ENCODE measurements at regions not wholly inside any gene's neighbourhood (a gene's known extent, or its start where the extent isn't known, plus 50 kb on each side); places are given as distances from the start of the nearest gene placed in this dataset.

DNA sequence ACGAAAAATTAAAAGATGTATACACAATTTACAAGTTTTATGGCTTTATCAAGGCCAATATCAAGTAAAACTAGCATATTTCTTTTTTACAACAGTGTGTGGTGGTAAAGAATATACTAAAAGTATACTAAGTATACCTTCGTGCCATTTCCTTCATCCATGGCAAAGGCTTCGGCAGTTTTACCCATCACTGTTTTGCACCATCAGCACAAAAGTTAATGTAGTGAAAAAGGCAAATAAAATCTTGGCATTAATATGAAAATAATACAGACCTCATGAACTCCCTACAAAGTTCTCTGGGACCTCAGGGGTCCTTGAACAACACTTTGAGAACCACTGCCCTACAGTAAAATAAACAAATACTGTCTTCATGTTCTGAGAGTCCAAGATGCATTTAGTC is 312.3 kb upstream of the NREP start:
- H3K27ac ChIP-seq (ENCODE audit: poor library complexity, severe bottlenecking) = no peak overlapping the region
- H3K4me1 ChIP-seq (ENCODE audit: insufficient read depth, poor library complexity, severe bottlenecking) = peaks cover 6% of the 10 kb centered on the region
- ATAC-seq (ENCODE audit: low read depth) = no peak
- no peak overlapping the region for H3K4me3 ChIP-seq (ENCODE audit: severe bottlenecking)
- H3K27me3 ChIP-seq (ENCODE audit: insufficient read depth, poor library complexity, severe bottlenecking) = no peaks in the 10 kb centered on the region
- TF ChIP-seq, protein P1, sequence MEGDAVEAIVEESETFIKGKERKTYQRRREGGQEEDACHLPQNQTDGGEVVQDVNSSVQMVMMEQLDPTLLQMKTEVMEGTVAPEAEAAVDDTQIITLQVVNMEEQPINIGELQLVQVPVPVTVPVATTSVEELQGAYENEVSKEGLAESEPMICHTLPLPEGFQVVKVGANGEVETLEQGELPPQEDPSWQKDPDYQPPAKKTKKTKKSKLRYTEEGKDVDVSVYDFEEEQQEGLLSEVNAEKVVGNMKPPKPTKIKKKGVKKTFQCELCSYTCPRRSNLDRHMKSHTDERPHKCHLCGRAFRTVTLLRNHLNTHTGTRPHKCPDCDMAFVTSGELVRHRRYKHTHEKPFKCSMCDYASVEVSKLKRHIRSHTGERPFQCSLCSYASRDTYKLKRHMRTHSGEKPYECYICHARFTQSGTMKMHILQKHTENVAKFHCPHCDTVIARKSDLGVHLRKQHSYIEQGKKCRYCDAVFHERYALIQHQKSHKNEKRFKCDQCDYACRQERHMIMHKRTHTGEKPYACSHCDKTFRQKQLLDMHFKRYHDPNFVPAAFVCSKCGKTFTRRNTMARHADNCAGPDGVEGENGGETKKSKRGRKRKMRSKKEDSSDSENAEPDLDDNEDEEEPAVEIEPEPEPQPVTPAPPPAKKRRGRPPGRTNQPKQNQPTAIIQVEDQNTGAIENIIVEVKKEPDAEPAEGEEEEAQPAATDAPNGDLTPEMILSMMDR (IDR thresholded peaks at IDR 0.05; ENCODE audit: poor library complexity, severe bottlenecking) = no peak
- no peak for DNase-seq (ENCODE audit: low spot score)
- H3K9me3 ChIP-seq (ENCODE audit: severe bottlenecking) = no peaks in the 10 kb centered on the region
- H3K36me3 ChIP-seq (ENCODE audit: low read depth) = no peaks in the 10 kb centered on the region

DNA sequence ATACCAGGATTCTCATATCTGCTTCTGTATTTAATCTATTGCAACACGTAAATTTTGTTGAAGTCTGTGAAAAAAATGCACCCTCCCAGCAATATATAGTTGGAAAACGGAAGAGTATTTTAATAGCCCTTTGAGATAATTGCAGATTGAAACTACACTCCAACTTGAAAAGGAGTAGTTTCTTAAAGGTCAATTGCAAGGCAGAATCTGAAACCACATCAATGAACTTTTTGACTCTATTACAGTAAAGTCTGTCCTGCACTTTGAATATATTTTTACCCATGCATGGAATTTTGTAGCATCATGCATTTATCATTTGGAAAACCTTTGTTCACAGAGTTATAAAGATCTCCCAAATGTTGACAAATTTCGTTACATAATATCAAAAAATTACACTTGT is 311.6 kb upstream of the NREP start:
- no peaks in the 10 kb centered on the region for H3K9me3 ChIP-seq (ENCODE audit: severe bottlenecking)
- H3K27ac ChIP-seq (ENCODE audit: poor library complexity, severe bottlenecking) = no peak overlapping the region
- no peaks in the 10 kb centered on the region for H3K36me3 ChIP-seq (ENCODE audit: low read depth)
- peaks cover 6% of the 10 kb centered on the region for H3K4me1 ChIP-seq (ENCODE audit: insufficient read depth, poor library complexity, severe bottlenecking)
- no peaks in the 10 kb centered on the region for H3K27me3 ChIP-seq (ENCODE audit: insufficient read depth, poor library complexity, severe bottlenecking)
- DNase-seq (ENCODE audit: low spot score) = no peak
- no peak overlapping the region for H3K4me3 ChIP-seq (ENCODE audit: severe bottlenecking)
- TF ChIP-seq, protein P1 (IDR thresholded peaks at IDR 0.05; ENCODE audit: poor library complexity, severe bottlenecking) = no peak
- ATAC-seq (ENCODE audit: low read depth) = no peak

GRCh38 chr5:112065781-112066180 is 308.8 kb upstream of the NREP start:
- H3K4me3 ChIP-seq (ENCODE audit: severe bottlenecking) = no peak overlapping the region
- no peaks in the 10 kb centered on the region for H3K36me3 ChIP-seq (ENCODE audit: low read depth)
- H3K9me3 ChIP-seq (ENCODE audit: severe bottlenecking) = no peaks in the 10 kb centered on the region
- TF ChIP-seq, protein P1 (IDR thresholded peaks at IDR 0.05; ENCODE audit: poor library complexity, severe bottlenecking) = no peak
- no peak overlapping the region for H3K27ac ChIP-seq (ENCODE audit: poor library complexity, severe bottlenecking)
- ATAC-seq (ENCODE audit: low read depth) (no peak), DNase-seq (ENCODE audit: low spot score) (no peak)
- H3K4me1 ChIP-seq (ENCODE audit: insufficient read depth, poor library complexity, severe bottlenecking) = peaks cover 6% of the 10 kb centered on the region
- H3K27me3 ChIP-seq (ENCODE audit: insufficient read depth, poor library complexity, severe bottlenecking) = no peaks in the 10 kb centered on the region

DNA sequence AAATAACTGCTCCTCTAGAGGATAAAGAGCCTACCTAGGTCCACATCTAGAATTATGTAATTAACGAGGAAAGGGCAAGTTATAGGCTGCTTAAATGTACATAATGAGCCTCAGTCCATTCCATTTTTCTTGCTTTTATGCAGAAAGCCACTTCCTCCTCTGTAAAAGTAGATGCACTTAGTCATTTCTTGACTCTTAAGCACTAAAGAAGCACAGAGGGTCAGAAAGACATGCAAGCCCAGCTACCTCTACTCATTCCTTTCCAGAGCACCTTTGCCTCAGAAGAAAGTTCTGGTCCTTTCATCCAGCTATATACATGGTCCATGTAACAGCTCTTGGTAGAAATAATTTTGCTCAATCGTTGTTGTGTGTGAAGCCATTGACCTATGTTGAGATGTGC is 308.0 kb upstream of the NREP start:
- ATAC-seq (ENCODE audit: low read depth) (no peak), DNase-seq (ENCODE audit: low spot score) (no peak)
- Histone ChIP-seq H3K27me3 (ENCODE audit: insufficient read depth, poor library complexity, severe bottlenecking) (no peaks in the 10 kb centered on the region), H3K27ac (ENCODE audit: poor library complexity, severe bottlenecking) (no peak overlapping the region), H3K9me3 (ENCODE audit: severe bottlenecking) (no peaks in the 10 kb centered on the region), H3K4me3 (ENCODE audit: severe bottlenecking) (no peak overlapping the region), H3K36me3 (ENCODE audit: low read depth) (no peaks in the 10 kb centered on the region), H3K4me1 (ENCODE audit: insufficient read depth, poor library complexity, severe bottlenecking) (peaks cover 5% of the 10 kb centered on the region)
- TF ChIP-seq, protein P1 (IDR thresholded peaks at IDR 0.05; ENCODE audit: poor library complexity, severe bottlenecking) = no peak

DNA sequence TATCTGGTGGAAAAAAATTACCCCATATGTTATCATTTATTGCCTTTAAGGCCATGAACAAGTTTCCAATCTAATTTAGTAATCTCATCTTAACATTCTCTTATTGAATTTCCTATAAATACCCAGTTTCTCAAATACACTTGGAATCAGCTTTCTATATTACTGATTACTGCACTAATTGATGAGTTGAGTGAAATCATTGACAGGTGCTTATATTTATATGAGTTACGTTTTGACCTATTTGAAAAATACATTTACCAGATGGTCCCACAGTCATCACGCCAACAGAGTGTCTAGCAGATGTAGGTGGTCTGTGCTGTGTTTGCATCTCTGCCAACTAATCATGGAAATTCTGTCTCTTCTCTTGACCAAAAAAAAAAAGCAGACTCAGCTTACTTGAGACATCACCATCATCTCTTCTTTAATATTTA is 307.3 kb upstream of the NREP start:
- Histone ChIP-seq H3K27me3 (ENCODE audit: insufficient read depth, poor library complexity, severe bottlenecking) (no peaks in the 10 kb centered on the region), H3K4me1 (ENCODE audit: insufficient read depth, poor library complexity, severe bottlenecking) (no peaks in the 10 kb centered on the region), H3K4me3 (ENCODE audit: severe bottlenecking) (no peak overlapping the region), H3K36me3 (ENCODE audit: low read depth) (no peaks in the 10 kb centered on the region), H3K27ac (ENCODE audit: poor library complexity, severe bottlenecking) (no peak overlapping the region), H3K9me3 (ENCODE audit: severe bottlenecking) (no peaks in the 10 kb centered on the region)
- DNase-seq (ENCODE audit: low spot score) (no peak), ATAC-seq (ENCODE audit: low read depth) (no peak)
- TF ChIP-seq, protein P1 (IDR thresholded peaks at IDR 0.05; ENCODE audit: poor library complexity, severe bottlenecking) = no peak
